GM18951 (cell line): ENCODE measurements at regions not wholly inside any gene's neighbourhood (a gene's known extent, or its start where the extent isn't known, plus 50 kb on each side); places are given as distances from the start of the nearest gene placed in this dataset.
"Not testable (repeated sequence)": the region's sequence is repeated elsewhere in the genome, so short reads cannot be mapped to it uniquely, and the experiment has no call there.

Experiments
- POLR2A ChIP-seq: IDR thresholded peaks from 4 replicates; pipeline ENCODE4 v1.6.1; 2011; ENCODE audit warnings: mild to moderate bottlenecking; ENCODE audit not compliant: insufficient read length, insufficient read depth; ENCODE audit errors: extremely low read depth
- in situ Hi-C: fragments of 300-500 bp; cut with MboI; formaldehyde crosslinking; loops from one replicate; pipeline ENCODE4 v1.12.0; 2022; ENCODE audit warnings: low sequenced_read_pairs, mixed read lengths, inconsistent platforms; ENCODE audit not compliant: unreplicated experiment

DNA sequence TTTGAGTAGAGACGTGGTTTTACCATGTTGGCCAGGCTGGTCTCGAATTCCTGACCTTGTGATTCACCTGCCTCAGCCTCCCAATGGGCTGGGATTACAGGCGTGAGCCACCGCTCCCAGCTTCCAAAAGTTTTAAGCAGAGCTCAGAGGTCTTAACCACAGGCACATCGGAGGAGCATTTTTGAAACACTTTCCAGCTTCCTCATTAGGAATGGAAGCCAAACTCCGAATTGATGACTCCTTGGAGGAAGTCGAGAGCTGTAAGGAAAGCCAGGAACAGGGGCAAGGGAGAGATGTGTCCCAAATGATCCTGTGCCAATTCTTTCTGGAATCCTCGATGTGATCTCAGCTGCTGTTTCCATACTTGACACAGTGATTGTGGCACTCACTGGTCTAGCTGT is 56.2 kb upstream of the CCZ1B start:
- in situ Hi-C loops, result not testable (repeated sequence)

GRCh38 chr7:6883756-6884155 is 57.7 kb upstream of the CCZ1B start:
- in situ Hi-C loops, result not testable (repeated sequence)

GRCh38 chr7:6886198-6886597 is 60.1 kb upstream of the CCZ1B start:
- TF ChIP-seq POLR2A, result no peak
- in situ Hi-C loops, result no loop called here

DNA sequence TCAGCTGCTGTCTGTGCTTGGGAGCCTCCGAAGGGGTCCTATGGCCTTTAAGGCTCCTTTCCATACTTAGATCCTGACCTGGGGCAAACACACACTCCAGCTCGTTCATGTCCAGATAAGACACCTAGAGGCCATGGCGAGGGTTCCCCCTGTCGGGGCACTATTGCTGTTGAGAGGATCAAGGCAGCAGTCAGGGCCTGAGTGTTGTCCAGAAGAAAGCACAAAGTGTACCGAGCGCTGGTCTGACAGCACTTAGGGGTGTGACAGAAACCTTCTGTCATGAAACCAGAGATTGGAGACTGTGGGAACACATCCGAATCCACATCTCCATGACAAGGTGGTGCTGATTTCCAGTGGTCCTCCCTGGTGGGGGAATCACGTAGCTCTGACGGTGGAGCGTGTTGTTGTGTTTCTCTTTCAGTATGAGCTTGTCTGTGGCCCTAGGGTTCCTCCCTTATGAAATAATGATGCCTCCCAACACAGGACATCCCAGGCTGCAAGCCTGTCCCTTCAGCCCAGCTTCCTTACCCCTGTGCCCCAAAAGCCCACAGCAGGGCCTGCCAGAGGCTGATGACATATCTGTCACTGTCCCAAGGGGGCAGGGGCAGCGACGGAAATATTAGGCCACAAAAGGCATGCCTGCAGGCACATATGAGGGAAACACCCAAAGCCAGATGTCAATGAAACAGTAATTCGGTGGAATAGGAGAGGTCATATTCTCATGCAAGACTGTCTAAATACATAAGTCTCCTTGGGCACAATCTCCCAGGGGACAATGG is 62.4 kb upstream of the CCZ1B start:
- in situ Hi-C loops, result not testable (repeated sequence)

DNA sequence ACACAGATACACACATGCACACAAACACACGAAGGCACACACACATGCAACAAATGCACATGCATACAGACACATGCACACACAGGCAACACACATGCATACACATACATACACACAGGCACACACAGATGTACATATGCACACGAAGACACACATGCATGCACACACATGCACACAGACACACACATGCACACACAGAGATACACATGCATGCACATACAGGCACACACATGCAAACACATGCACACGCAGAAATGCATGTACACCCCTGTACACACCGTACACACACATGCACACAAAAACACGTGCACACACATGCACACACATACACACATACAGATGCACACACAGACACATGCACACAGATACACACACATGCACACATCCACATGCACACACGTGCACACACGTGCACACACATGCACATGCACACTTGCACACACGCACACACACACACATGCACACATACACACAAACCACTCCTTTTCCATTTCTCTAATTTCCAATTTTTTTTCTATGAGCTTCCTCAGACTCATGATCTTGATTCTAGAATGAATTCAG is 63.3 kb upstream of the CCZ1B start:
- in situ Hi-C loops, result no loop called here
- TF ChIP-seq POLR2A, result no peak

DNA sequence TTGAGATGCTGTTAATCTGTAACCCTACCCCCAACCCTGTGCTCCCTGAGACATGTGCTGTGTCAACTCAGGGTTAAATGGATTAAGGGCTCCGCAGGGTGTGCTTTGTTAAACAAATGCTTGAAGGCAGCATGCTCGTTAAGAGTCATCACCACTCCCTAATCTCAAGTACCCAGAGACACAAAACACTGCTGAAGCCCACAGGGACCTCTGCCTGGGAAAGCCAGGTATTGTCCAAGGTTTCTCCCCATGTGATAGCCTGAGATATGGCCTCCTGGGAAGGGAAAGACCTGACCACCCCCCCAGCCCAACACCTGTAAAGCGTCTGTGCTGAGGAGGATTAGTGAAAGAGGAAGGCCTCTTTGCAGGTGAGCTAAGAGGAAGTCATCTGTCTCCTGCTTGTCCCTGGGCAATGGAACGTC is 76.0 kb upstream of the CCZ1B start:
- in situ Hi-C loops, result not testable (repeated sequence)

- in situ Hi-C loops, result not testable (repeated sequence)
Measured at GRCh38 chr7:6903289-6903688, 77.2 kb upstream of the CCZ1B start.

- in situ Hi-C loops, result not testable (repeated sequence)
Measured at GRCh38 chr7:6903792-6904191, 77.7 kb upstream of the CCZ1B start.

DNA sequence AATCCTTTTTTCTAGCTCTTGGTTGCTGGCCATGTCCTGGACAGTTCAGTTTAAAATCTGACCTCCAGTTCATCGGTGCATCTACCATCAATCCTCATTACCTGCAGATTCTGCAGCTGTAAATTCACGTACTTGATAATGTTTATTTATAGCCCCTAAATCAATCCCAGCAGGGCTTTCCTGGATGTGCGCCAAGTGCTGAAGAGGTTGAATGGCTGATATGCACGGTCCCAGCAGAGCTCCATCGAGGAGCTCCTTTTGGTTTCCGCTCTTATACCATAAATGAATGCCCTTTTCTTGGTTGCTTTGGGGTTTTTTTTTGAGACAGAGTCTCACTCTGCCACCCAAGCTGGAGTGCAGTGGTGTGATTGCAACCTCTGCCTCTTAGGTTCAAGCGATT is 91.2 kb upstream of the CCZ1B start:
- TF ChIP-seq POLR2A, result no peak
- in situ Hi-C loops, result no loop called here

GRCh38 chr7:6919169-6919568 is 93.1 kb upstream of the CCZ1B start:
- in situ Hi-C loops, result not testable (repeated sequence)

DNA sequence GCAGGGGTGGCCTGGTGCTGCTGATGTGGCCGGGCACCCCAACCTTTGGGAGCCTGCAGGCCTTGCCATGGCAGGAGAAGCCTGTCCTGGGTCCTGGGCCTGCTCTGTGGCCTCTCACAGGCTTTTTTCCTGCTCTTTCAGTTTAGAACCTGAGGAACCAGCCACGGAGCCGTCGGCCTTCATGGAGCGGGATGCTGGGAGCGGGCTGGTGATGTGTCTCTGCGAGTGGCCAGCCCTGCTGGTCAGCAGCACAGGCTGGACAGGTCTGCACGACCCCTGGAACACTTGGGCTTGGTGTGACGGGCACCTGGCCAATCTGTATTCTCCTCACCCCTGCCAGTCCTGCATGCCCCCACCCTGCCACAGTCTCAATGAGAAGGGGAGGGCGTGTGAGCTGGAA is 98.4 kb upstream of the CCZ1B start:
- in situ Hi-C loops, result not testable (repeated sequence)

DNA sequence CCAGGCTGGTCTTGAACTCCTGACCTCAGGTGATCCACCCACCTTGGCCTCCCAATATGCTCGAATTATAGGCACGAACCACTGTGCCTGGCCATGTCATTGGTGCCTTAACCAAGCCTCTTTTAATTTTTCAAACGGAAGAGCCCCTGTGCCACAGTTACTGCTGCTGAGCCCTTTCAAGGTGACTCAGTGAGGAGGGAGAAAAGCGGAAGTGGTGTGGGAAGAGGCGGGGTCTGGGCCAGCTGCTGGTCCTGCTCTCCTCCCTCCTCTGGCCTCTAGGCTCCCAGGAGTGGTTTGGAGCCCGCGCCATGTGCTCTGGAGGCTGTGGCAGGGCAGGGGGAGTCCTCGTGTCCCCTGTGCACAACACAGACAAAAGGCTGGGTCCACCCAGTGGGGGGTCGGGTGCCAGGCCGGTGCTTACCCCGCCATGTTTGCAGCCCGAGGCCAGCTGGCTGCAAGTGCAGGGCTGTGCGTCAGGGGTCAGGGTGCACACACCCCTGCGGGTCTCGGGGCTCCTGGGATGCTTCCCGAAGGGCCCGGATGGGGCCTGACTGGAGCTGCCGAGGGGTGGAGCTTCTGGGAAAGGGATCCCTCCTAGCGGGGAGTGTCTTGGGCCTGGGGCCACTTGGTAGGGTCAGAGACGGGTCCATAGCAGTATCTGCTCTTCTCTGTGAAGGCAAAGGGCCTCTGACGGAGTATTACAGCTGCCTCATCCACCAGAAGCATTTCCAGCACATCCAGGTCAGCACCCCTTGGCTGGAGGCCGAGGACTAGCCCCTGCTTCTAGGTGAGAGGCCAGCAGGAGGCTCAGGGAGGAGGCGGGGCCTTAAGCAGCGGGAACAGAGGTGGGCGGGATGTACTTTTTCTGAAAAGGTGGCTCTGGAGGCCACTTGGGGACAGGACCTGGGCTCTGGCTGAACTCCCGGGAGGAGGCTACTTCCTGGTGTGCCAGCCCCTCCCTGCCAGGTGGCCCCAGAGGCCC is 100.4 kb upstream of the CCZ1B start:
- in situ Hi-C loops, result not testable (repeated sequence)

- in situ Hi-C loops, result not testable (repeated sequence)
Measured at GRCh38 chr7:6927643-6928042, 101.6 kb upstream of the CCZ1B start.

GRCh38 chr7:6929588-6929987 is 103.5 kb upstream of the CCZ1B start:
- in situ Hi-C loops, result not testable (repeated sequence)

- in situ Hi-C loops, result not testable (repeated sequence)
Measured at GRCh38 chr7:6930081-6930635, 104.1 kb upstream of the CCZ1B start.

- in situ Hi-C loops, result not testable (repeated sequence)
Measured at GRCh38 chr7:6930787-6931186, 104.7 kb upstream of the CCZ1B start.

GRCh38 chr7:6931456-6931855 is 105.4 kb upstream of the CCZ1B start:
- in situ Hi-C loops, result not testable (repeated sequence)

GRCh38 chr7:6933954-6934632 is 108.0 kb upstream of the CCZ1B start:
- in situ Hi-C loops, result not testable (repeated sequence)
